B cell (primary cell): ENCODE measurements at regions not wholly inside any gene's neighbourhood (a gene's known extent, or its start where the extent isn't known, plus 50 kb on each side); places are given as distances from the start of the nearest gene placed in this dataset.

Experiments
- CTCF ChIP-seq: fragments of 200-600 bp; IDR thresholded peaks from one replicate; pipeline ENCODE4 v1.8.0; 2022; ENCODE audit warnings: antibody characterized with exemption, mild to moderate bottlenecking
- EZH2 ChIP-seq: IDR thresholded peaks from 2 replicates; pipeline ENCODE4 v1.6.1; 2012; ENCODE audit warnings: borderline replicate concordance, low read depth, mild to moderate bottlenecking, moderate library complexity, low read length; ENCODE audit not compliant: insufficient read depth, poor library complexity, severe bottlenecking

GRCh38 chr3:70532806-70533205, 220.4 kb upstream of the MDFIC2 start:
- no peak for TF ChIP-seq CTCF
- no peak for TF ChIP-seq EZH2
